Spinal cord (tissue), 9 donors: ENCODE measurements at regions not wholly inside any gene's neighbourhood (a gene's known extent, or its start where the extent isn't known, plus 50 kb on each side); places are given as distances from the start of the nearest gene placed in this dataset.

Experiments
- DNase-seq, 6 donors: peaks; one replicate each; pipeline versions ENCODE4 v3.0.0 to v3.0.0-alpha.2; 2013 to 2015; ENCODE audit warnings: low spot score in 6 of 6, low read depth in 4 of 6
- H3K27ac ChIP-seq: one replicate; pipeline ENCODE4 v1.5.1; 2013; ENCODE audit warnings: low read depth, low read length, control low read depth
- H3K27me3 ChIP-seq: one replicate; pipeline ENCODE4 v1.6.1; 2013; ENCODE audit warnings: low read length; ENCODE audit not compliant: control insufficient read depth, insufficient read depth
- H3K36me3 ChIP-seq: one replicate; pipeline ENCODE4 v1.6.1; 2013; ENCODE audit warnings: low read length; ENCODE audit not compliant: control insufficient read depth, insufficient read depth
- H3K4me1 ChIP-seq: one replicate; pipeline ENCODE4 v1.6.1; 2013; ENCODE audit warnings: low read length; ENCODE audit not compliant: control insufficient read depth, insufficient read depth
- H3K4me3 ChIP-seq: one replicate; pipeline ENCODE4 v1.5.1; 2013; ENCODE audit warnings: low read depth, low read length, control low read depth
- H3K9me3 ChIP-seq: one replicate; pipeline ENCODE4 v1.6.1; 2013; ENCODE audit warnings: low read length; ENCODE audit not compliant: control insufficient read depth, insufficient read depth
- WGBS: methylation state at CpG from one replicate; pipeline ENCODE4 v1.1.5; 2013; ENCODE audit warnings: missing lambda C conversion rate; ENCODE audit not compliant: insufficient coverage; 5-methylcytosine and 5-hydroxymethylcytosine counted together
- donor health status: healthy.

- peaks cover 32% of the 10 kb centered on the region for H3K4me1 ChIP-seq
- H3K4me3 ChIP-seq, result no peak overlapping the region
- 73% methylated on average over 16 of the region's 20 CpGs for WGBS
- no peaks in the 10 kb centered on the region for H3K36me3 ChIP-seq
- H3K9me3 ChIP-seq, result no peaks in the 10 kb centered on the region
- H3K27me3 ChIP-seq, result no peaks in the 10 kb centered on the region
- H3K27ac ChIP-seq, result peak overlapping the region; percentile 61
- peak in 1 of 6 donors; percentile 27 for DNase-seq
Observed at GRCh38 chr14:101118746-101119591, 215.4 kb upstream of the RTL1 start.

- Histone ChIP-seq H3K4me1 (peaks cover 35% of the 10 kb centered on the region), H3K27me3 (no peaks in the 10 kb centered on the region), H3K4me3 (no peak overlapping the region), H3K36me3 (no peaks in the 10 kb centered on the region), H3K9me3 (no peaks in the 10 kb centered on the region), H3K27ac (peak overlapping the region; percentile 64)
- 52% methylated on average over 15 of the region's 20 CpGs for WGBS
- DNase-seq, result peak in 1 of 6 donors; percentile 51
Observed at GRCh38 chr14:101119830-101120571, 216.5 kb upstream of the RTL1 start.

GRCh38 chr14:101120641-101121507, 217.4 kb upstream of the RTL1 start:
- H3K9me3 ChIP-seq, result no peaks in the 10 kb centered on the region
- H3K4me3 ChIP-seq, result no peak overlapping the region
- H3K27ac ChIP-seq, result no peak overlapping the region
- no peak for DNase-seq
- H3K4me1 ChIP-seq, result peaks cover 35% of the 10 kb centered on the region
- WGBS, result 85% methylated on average over 19 of the region's 19 CpGs
- no peaks in the 10 kb centered on the region for H3K36me3 ChIP-seq
- H3K27me3 ChIP-seq, result no peaks in the 10 kb centered on the region

- no peaks in the 10 kb centered on the region for H3K27me3 ChIP-seq
- no peaks in the 10 kb centered on the region for H3K36me3 ChIP-seq
- no peaks in the 10 kb centered on the region for H3K9me3 ChIP-seq
- H3K4me1 ChIP-seq, result peaks cover 35% of the 10 kb centered on the region
- no peak overlapping the region for H3K4me3 ChIP-seq
- no peak overlapping the region for H3K27ac ChIP-seq
- WGBS, result 93% methylated on average over 11 of the region's 13 CpGs
- no peak for DNase-seq
Observed at GRCh38 chr14:101121508-101122139, 218.1 kb upstream of the RTL1 start.

GRCh38 chr14:101122237-101123141, 219.0 kb upstream of the RTL1 start:
- Histone ChIP-seq H3K36me3 (no peaks in the 10 kb centered on the region), H3K27ac (no peak overlapping the region), H3K4me3 (no peak overlapping the region), H3K4me1 (peaks cover 35% of the 10 kb centered on the region), H3K27me3 (no peaks in the 10 kb centered on the region), H3K9me3 (no peaks in the 10 kb centered on the region)
- DNase-seq, result no peak
- WGBS, result 93% methylated on average over 16 of the region's 21 CpGs

- Histone ChIP-seq H3K9me3 (no peaks in the 10 kb centered on the region), H3K27me3 (no peaks in the 10 kb centered on the region), H3K4me3 (no peak overlapping the region), H3K4me1 (peaks cover 35% of the 10 kb centered on the region), H3K27ac (no peak overlapping the region), H3K36me3 (no peaks in the 10 kb centered on the region)
- DNase-seq, result peak in 1 of 6 donors; percentile 73
- WGBS, result 66% methylated on average over 18 of the region's 19 CpGs
Observed at GRCh38 chr14:101123618-101124510, 220.3 kb upstream of the RTL1 start.

- no peak for DNase-seq
- Histone ChIP-seq H3K4me1 (peaks cover 26% of the 10 kb centered on the region), H3K4me3 (no peak overlapping the region), H3K36me3 (no peaks in the 10 kb centered on the region), H3K27ac (no peak overlapping the region), H3K9me3 (no peaks in the 10 kb centered on the region), H3K27me3 (no peaks in the 10 kb centered on the region)
- 95% methylated on average over 11 of the region's 11 CpGs for WGBS
Observed at GRCh38 chr14:101124815-101125214, 221.3 kb upstream of the RTL1 start.

- H3K27me3 ChIP-seq, result no peaks in the 10 kb centered on the region
- H3K9me3 ChIP-seq, result no peaks in the 10 kb centered on the region
- H3K4me3 ChIP-seq, result no peak overlapping the region
- DNase-seq, result no peak
- 97% methylated on average over 9 of the region's 10 CpGs for WGBS
- peaks cover 21% of the 10 kb centered on the region for H3K4me1 ChIP-seq
- H3K36me3 ChIP-seq, result no peaks in the 10 kb centered on the region
- H3K27ac ChIP-seq, result no peak overlapping the region
Observed at GRCh38 chr14:101125313-101125712, 221.8 kb upstream of the RTL1 start.
